DMS53 (cell line): ENCODE measurements at regions not wholly inside any gene's neighbourhood (a gene's known extent, or its start where the extent isn't known, plus 50 kb on each side); places are given as distances from the start of the nearest gene placed in this dataset.
"Not testable (repeated sequence)": the region's sequence is repeated elsewhere in the genome, so short reads cannot be mapped to it uniquely, and the experiment has no call there.

ENCODE experiments used
- DNase-seq: peaks from one replicate; lab custom pipeline; 2025; lab: John Stamatoyannopoulos, UW

DNA sequence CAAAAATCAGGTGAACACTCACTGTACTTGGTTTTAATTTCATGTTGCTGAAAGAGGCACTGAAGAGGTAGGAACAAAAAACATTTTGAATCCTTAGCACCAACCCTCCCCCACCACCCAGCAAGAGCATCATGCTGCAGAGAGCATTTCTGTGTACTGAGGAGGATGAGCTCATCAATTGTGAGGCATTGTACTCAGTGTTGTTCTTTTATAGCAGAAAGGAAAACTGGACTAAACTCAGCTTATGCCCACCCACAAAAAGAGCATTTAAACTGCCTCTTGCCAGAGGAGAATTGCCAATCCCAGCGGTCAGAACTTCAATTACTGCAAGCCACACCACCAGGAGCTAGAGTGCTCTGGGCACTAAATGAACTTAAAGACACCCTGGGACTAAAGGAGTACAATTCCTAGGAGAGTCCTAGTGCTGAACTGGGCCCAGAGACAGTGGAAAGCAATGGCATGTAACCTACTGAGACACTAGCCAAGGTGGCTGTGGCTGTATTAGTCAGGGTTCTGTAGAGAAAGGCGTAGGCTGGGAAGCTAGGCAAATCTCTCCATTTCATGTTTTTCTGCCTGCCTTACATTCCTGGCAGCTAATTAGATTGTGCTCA, 280.7 kb upstream of the KLHL4 start:
- no peak for DNase-seq

DNA sequence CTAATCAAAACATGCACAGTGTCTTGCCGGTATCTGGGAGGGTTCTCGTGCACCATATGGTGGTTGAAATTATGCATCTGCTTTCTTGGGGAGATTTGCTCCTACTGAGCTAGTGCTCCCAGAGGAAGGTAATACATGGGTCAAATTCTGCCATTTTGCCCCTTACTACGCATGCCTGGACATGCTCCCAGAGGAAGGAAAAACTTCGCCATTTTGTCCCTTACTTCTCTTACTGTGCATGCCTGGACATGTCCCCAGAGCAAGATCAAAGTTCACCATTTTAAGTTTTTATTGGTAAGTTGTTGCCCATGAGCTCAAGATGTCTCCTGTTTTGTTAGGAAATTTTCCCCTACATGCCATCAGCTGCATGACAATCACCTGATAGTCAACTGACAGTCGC, 252.1 kb upstream of the KLHL4 start:
- DNase-seq, result no peak

DNA sequence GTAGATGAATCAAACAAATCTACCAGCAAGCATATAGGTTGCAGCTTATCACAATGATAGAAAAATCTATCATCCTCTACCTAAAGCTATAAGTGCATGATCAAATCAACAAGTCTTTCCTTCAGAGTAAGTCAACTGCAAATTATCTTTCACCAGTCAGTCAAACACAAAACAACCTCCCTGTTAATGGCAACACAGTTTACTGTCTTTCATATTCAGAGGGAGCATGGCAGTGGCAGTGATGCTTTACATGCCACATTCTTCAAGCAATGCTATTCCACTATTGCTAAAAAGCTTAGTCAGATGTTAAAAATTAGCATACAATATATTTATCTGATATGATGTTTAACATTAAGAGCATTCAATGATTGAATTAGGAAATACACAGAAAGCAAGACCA, 245.1 kb upstream of the KLHL4 start:
- no peak for DNase-seq

DNA sequence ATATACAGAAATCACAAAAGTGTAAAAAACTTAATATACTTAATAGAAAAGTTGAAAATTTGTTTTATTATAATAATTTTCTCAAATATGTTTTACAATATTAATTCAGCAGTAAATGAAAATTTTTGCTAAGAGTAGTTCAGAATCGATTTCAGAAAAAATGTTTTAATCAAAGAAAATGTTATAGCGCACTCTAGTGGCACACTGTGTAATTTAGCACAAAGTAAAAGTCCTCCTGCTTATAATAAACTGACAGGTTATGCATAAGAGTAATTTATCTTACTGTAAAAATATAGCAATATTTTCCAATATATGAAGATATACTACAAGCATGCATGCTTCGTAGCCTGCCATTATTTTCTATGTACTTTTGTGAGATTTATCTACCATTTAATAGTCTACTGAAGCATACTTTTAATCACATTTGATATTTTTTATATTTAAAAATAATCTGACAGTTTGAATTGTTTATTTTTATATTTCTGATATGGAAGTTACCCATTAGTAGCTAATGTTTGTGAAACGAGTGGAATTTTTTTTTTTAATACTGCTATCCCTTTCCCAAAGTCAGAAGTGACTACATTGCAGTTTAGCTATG, 217.9 kb upstream of the KLHL4 start:
- peak; percentile 59 for DNase-seq

DNA sequence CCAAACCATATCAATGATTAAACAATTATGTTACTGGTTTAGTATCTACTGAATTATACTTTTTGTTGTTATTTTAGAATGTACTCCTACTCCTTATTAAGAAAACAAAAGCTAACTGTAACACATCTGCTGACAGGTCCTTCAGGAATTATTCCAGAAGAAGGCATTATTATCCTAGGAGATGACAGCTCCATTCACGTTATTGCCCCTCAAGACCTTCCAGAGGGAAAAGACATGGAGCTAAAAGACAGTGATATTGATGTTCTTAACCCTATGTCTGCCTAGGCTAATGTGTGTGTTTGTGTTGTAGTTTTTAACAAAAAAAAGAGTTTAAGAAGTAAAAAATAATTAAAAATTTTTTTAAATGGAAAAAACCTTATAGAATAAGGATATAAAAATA, 206.8 kb upstream of the KLHL4 start:
- DNase-seq, result no peak

DNA sequence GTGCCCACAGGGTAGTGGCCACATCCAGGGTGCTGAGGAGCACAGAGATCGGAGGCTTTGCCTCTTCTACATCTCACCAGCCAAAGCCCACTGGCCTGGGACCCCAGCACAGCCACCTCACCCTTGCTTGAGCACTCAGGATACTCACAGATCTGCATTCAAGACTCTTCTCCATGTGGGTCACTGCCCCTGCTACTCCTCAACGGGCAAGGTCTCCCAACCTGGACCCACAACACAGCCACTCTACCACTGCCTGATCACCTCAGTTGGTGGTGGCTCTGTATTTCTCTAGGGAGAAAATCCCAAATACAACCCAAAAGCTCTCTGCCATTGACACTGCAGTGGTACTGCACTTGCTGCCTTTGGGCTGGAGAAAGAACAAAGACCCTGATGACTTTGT, 190.3 kb upstream of the KLHL4 start:
- no peak for DNase-seq

DNA sequence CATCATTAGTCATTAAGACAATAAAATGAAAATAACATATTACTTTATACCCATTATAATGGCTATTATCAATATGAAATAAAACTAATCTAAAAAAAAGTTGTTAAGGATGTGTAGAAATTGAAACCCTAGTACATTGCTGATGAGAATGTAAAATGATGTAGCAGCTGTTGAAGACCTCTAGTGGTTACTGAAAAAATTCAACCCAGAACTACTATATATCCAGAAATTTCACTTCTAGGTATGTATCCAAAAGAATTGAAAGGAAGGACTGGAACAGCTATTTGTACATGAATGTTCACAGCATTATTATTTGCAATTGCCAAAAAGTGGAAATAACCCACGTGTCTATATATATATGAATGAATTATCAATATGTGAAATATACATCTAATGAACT, 180.3 kb upstream of the KLHL4 start:
- DNase-seq, result peak; percentile 14

DNA sequence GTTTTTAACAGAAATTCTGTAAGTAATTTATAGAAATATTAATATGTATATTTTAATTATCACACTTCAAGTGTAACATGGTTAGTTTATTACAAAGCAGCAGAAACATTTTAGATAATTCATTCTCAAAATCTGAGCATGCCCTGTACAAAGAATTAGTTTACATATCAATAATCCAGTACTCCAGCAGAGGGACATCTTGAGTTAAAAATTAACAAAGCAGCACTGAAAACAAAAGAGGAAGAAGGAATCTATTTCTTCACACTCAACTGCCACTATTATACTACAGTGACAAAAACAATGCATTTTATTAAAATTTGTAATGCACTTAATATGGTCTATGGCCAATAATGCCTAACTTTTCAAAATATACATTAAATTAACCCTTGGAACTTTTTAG, 179.1 kb upstream of the KLHL4 start:
- peak; percentile 63 for DNase-seq

DNA sequence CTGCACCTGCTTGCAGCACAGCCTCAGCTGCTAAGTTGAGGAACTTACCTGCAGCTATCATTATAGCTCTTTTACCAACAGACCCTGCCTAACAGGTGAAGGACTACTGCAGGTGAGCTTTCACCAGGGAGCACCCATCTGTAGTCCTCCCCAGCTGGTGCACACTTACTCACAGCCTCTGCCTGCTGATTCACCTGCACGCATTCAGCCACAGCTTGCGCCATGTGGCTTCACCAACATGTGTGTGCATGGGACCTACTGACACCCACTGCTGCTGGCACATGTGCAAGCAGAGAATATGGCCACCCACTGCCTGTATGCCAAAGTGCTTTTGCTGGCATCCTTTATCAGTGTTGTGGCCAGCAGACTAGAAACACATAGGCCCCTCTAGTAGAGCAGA, 146.7 kb upstream of the KLHL4 start:
- DNase-seq, result no peak

DNA sequence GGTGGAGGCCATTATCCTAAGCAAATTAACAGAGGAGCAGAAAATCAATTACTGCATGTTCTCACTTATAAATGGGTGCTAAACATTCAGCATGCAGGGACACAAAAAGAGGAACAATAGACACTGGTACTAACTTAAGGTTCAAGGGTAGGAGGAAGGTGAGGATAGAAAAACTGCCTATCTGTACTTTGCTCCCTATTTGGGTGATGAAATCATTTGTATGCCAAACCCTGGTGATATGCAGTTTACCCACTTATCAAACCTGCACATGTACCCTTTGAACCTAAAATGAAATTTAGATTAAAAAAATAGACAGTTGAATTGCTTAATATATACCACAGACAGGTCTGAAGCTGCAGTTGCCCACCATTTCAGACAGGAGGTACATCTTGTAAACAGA, 143.3 kb upstream of the KLHL4 start:
- no peak for DNase-seq

DNA sequence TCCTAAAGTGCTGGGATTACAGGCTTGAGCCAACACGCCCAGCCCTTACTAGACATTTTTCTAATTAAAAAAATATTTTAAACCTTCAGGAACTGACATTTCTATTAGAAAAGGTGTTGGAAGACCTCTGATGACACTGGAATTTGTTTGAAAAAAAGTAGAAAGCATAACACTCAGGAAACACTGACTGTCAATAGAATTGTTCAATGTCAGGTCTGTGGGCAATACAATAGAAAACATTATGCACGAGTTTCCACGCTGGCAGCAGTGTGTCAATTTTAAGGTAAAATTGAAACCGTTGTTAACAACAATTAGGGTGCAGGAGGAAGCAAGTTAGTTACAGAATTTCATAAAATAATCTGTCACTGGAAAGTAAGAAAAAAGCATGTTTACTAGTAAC, 140.7 kb upstream of the KLHL4 start:
- no peak for DNase-seq

DNA sequence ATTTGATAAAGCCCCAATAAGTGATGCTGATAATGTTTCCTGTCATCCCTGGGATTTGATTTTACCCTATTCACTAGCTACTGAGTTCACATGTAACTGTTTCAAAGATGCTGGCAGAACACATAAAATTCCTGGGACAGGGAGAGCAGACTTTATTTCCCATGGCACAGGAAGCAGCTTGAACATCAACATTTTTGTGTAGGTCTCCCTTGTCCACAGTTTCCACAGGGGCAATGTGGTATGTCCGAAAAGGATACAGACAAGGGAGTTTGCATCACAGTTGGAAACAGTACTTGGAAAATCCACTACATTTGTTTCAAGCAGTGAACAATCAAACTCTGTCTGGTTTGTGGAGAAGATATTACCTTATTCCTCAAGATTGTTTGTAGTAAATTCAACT, 129.2 kb upstream of the KLHL4 start:
- DNase-seq, result no peak

DNA sequence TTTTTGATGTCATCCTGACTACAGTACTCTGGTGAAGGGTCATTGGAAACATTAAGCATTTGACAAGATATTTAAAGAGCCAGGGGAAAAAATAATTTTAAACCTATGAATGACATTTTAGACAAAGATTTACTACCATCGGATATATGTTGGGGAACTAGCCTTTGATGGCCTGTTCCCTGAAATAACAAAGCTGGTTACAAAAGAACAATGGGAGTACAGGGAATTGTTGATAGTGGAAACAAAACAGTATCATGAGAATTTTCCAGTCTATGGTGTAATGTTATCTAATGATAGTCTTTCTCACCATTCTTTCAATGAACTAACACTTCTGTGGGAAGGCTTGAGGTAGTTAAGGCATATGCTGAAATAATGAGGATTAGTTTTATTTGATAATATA, 125.9 kb upstream of the KLHL4 start:
- DNase-seq, result no peak

DNA sequence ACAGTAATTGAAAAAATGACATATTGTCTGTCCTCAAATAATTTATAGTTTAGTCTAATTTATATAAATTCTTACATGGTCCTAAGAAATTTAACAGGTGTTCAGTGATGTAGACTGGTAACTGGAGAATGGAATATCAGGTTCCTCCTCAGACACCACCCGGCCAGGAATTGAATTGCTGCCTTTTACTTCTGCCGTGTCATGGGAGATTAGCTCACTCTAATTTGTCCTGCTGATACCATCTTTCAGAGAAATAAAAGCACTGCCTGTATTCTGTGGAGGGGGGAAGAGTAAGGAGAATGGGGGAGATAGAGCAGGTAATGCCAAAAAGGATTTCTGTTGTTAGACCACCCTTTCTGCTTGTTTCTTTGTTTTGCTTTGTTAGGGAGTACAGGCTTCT, 125.2 kb upstream of the KLHL4 start:
- no peak for DNase-seq

DNA sequence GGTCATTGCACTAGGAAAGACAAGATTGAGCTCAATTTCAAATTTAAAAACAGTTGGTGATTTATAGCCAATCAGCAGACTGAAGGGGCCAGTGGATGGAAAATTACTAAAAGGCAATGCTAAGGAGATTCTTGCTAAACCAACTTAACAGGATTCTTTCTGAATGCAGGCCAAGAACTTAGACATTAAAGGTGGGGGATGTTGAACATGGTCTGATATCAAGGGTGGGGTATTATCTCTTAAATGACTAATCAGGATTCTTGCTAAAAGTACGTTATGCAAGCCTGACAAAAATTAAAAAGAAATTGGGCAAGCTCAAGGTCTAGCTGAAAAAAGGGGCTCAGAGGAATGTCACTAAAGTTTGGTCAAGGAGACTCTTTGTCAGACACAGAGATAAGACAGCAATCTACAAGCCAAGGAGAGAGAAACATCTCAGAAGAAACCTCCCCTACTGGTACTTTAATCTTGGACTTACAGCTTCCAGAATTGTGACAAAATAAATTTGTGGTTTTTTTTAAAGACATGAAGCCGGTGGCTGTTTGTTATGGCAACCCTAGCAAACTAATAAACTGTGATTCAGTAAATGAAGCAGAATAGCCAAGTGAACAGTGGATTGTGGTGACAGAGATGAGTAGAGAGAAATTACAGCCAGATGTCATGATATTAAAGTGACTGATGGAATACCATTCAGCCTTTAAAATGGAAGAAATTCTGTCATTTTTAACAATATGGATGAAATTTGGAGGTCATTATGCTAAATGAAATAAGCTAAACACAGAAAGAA, 120.3 kb upstream of the KLHL4 start:
- DNase-seq, result no peak

DNA sequence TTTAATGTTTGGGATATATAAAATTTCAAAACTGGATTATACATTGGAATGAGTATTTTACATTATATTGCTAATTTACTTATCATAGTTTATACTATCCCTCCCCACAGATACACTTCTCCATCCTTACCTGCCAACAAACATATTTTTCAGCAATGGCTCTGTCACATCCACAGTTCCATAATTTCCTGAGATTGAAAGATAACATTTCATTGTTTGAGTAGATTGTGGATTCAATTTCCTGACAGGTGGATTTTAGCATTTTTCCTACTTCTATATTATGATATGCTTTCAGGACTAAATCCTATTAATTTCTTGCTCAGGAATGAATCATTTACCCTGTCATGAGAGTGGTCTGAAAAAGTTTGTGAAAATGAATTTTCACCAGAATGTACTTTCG, 115.3 kb upstream of the KLHL4 start:
- no peak for DNase-seq

DNA sequence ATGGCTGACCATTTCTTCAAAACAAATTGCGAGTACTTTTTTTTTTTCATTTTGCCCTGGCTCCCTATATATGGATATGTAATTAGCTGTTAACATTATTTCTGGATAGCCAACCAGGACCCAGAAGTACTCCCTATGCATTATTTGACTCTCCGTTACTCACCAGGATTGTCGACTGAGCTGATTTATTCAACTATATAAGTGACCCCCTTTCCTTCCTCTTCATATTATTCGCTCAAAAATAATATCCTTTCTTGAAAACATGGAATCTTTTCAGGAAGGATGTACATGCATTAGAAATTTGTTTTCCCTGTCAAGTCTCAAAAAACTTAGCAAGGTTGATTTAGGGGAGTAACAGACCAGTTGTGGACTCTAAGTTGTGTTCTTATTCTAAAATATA, 114.1 kb upstream of the KLHL4 start:
- no peak for DNase-seq

DNA sequence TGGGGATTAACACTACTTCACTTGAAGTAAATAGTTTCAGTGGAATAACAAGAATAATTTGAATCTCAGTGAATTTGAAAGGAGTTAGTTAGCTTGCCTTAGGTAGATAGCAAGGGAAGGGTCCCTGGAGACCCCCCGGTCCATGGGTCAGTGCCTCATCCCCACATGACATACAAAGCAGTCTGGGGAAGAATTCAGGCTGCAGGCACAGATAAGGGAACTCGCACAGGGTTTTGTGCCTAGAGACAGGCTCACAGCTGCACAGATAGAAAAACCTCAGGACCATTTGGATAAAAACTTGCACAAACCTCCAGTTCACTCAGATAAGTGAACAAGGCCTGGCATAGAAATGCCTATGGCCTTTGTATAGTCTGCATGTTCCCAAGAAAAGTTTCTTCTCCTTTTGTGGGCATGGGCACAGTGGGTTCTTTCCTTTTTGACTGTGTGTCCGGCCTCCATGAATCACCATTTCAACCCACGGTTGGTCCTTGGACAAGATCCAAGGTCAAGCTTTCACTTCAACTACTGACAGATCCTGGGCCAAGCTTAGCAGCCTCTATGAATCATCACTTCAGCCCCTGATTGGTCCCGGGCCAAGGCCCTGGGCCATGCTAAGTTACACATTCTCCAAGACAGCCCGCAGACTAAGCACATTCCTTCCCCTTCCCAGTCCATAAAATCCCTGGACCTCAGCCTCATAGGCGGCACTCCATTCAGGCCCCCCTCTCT, 108.3 kb upstream of the KLHL4 start:
- DNase-seq, result peak; percentile 71

DNA sequence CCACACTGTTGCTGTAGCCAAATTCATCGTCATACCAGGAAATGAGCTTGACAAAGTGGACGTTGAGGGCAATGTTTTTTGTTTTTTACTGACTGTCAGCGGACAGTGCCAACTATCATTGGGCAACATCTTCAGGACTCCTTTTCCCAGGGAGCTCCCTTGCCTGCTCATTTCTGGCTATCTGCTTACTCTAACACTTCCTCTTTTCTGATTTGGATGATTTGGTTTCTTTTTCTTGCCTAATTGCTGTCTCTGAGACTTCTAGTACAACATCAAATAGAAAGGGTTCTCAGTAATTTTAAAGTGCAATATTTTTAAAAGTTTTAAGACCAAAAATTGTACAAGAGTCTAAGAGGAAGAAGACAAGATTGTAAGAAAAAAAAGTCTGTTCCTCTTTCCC, 92.0 kb upstream of the KLHL4 start:
- DNase-seq, result no peak

DNA sequence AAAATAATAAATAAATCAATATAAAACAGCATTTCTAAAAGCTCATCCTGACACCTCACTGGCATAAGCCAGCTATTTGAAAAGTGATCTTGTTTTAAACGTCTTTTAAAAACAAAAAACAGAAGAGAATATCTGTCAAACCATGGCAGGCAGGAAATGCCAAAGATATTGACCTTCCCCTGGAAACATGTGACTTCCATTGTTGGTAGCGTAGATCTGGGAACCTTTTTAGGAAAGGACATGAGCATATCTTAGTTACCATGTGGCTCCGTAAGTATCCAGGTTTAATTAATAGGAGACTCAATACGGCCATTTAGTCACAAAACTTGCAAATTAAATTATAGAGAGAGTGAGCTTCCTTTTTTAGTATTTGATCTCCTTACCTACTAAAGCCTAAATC, 83.0 kb upstream of the KLHL4 start:
- DNase-seq, result no peak

DNA sequence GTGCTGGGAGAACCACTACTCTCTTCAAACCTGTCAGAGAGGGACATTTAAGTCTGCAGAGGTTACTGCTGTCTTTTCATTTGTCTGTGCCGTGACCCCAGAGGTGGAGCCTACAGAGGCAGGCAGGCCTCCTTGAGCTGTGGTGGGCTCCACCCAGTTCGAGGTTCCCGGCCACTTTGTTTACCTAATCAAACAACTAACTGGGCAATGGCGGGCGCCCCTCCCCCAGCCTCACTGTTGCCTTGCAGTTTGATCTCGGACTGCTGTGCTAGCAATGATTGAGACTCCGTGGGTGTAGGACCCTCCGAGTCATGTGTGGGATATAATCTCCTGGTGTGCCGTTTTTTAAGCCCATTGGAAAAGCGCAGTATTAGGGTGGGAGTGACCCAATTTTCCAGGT, 69.0 kb upstream of the KLHL4 start:
- DNase-seq, result not testable (repeated sequence)

DNA sequence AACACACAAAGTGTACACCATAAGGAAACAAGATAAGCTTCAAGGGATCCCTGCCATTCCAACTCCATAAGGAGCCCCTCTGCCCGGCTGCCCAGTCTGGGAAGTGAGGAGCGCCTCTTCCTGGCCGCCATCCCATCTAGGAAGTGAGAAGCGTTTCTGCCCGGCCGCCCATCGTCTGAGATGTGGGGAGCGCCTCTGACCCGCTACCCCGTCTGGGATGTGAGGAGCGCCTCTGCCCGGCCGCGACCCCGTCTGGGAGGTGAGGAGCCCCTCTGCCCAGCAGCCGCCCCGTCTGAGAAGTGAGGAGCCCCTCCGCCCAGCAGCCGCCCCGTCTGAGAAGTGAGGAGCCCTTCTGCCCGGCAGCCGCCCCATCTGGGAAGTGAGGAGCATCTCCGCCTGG, 51.8 kb upstream of the KLHL4 start:
- DNase-seq, result not testable (repeated sequence)
